ENCODE measurements at regions not wholly inside any gene's neighbourhood (a gene's known extent, or its start where the extent isn't known, plus 50 kb on each side); places are given as distances from the start of the nearest gene placed in this dataset.
A peak's percentile ranks its signal among the peaks of the same experiment; 100 is the strongest.

DNA sequence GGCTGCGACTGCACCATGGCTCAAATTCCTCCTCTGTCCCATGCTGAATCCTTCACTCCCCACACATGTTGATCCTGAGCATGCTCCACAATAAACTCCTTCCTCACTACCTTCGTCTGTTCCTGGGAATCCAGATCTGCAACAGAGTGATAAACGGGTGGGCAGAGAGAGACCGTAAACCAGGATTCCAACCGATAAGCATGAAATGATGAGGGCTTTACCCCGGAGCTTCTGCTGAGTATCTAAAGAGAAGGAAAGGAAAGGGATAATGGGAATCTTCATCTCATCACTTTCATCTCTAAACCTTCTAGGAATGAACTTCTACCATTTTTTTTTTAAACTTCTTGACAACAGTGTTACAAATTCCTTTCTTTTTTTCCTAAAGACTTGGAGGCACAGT, 329.3 kb upstream of the TNP1 start:
- no peak for DNase-seq (ENCODE audit: extremely low read depth, low read depth)

GRCh38 chr2:217186668-217187159, 326.9 kb upstream of the TNP1 start:
- DNase-seq (ENCODE audit: extremely low read depth, low read depth) = no peak

GRCh38 chr2:217186152-217186551, 326.3 kb upstream of the TNP1 start:
- DNase-seq (ENCODE audit: extremely low read depth, low read depth) = no peak

DNA sequence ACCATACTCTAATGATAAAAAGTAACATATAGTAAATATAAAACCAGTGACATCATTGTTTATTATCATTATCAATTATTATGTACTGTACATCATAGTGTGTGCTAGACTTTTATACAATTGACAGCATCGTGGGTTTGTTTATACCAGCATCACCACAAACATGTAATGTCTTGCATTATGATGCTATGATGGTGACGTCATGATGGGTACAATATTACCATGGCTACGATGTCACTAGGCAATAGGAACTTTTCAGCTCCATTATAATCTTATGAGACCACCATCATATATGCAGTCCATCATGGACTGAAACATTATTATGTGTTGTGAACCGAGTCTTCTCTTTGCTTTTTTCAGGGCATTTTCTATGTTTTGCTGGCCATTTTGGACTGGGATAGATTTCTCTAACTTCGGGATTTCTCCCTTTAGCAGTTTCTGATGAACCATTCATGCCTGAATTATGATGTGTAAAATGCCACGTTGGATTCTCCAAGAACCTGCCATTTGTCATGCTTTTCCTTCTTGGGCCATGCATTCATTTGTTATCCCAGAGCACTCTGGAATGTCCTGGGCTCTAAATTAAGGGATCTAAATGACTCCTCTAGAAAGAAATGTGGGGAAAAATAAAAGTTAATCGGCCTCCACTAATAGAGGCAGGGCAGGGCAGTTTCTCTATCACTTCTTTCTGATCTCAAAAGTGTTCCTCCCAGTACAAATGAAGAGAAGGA, 325.6 kb upstream of the TNP1 start:
- DNase-seq (ENCODE audit: extremely low read depth, low read depth) = no peak

GRCh38 chr2:217184242-217184641, 324.4 kb upstream of the TNP1 start:
- DNase-seq (ENCODE audit: extremely low read depth, low read depth) = no peak

DNA sequence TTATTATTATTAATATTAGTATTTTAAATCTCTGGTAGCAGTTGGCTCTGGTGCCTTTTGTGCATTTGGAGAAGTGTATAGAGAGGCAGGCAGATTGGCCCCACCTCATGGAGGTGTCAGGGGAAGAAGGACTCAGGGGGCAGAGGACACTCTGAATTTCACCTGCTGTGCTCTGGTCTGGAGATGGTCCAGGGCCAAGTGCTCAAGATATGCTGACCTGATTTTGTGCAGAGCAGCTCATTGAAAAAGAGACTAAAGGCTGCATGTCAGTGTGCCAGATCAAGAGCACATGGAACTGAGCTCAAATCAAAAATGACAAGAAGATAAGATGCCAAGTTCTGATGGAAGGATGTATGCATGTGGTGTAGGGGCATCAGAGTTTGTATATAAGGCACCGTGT, 323.6 kb upstream of the TNP1 start:
- DNase-seq (ENCODE audit: extremely low read depth, low read depth) = no peak

GRCh38 chr2:217182926-217183325, 323.1 kb upstream of the TNP1 start:
- no peak for DNase-seq (ENCODE audit: extremely low read depth, low read depth)

DNA sequence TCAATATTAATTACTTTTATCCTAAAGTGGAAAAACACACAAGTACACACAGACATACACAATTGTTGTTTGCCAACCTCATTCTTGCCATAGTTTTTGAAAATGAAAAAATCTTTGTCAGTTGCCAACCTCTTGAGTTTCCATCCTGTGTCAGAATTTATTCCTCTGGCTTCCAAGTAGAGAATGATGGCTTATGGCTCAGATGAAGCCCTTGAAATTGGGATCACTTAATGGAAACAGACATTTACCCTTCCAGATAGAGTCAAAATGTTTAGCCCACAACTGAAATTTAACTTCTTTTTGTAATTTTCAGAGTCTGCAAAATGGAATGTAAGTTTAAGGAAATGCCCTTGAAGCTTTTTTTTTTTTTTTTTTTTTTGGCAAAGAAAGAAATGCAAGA, 321.6 kb upstream of the TNP1 start:
- DNase-seq (ENCODE audit: extremely low read depth, low read depth) = no peak

- no peak for DNase-seq (ENCODE audit: extremely low read depth, low read depth)
Measured at GRCh38 chr2:217179854-217180253, 320.0 kb upstream of the TNP1 start.

GRCh38 chr2:217178341-217178740, 318.5 kb upstream of the TNP1 start:
- no peak for DNase-seq (ENCODE audit: extremely low read depth, low read depth)

- no peak for DNase-seq (ENCODE audit: extremely low read depth, low read depth)
Measured at GRCh38 chr2:217177720-217178119, 317.9 kb upstream of the TNP1 start.

- DNase-seq (ENCODE audit: extremely low read depth, low read depth) = no peak
Measured at GRCh38 chr2:217171874-217172273, 312.0 kb upstream of the TNP1 start.

- DNase-seq (ENCODE audit: extremely low read depth, low read depth) = no peak
Measured at GRCh38 chr2:217168496-217168895, 308.6 kb upstream of the TNP1 start.

DNA sequence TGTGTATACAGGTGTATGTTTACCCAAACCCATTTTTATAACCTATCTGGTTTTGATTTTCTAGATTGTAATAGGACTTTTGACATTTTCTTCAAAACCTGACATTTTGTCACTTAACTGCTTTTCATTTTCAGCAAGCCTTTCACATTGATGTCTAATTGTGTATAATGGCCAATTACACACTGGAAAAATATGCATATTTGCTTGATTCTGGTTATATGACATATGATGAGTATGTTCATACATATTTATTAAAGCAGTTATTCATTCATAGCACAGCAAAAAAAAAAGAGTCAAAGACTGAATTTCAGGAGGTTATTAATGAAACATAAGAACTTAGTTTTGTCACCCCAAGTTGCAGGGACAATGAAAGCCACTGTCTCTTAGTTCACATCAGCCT, 307.7 kb upstream of the TNP1 start:
- DNase-seq (ENCODE audit: extremely low read depth, low read depth) = no peak

GRCh38 chr2:217166241-217166850, 306.5 kb upstream of the TNP1 start:
- DNase-seq (ENCODE audit: extremely low read depth, low read depth) = peak; percentile 44

- no peak for DNase-seq (ENCODE audit: extremely low read depth, low read depth)
Measured at GRCh38 chr2:217165547-217165946, 305.7 kb upstream of the TNP1 start.

DNA sequence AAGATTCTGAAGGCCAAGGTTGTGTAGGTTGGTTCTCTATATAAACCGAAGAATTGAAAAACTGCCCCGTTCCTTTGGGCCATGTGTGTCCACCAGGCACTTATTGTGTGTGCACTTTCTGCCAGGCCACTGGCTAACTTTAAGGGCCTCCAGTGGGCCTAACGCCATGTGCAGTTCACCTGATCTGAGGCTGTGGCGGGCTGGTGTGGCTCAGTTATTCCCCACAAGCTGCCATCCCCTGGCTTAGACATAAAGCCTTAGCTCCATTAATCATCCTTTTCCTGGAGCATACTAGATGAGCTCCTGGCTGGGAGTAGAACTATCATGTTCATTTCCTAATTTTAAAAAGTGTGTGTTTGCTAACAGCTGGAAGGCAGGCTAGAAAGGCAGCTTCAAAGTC, 304.1 kb upstream of the TNP1 start:
- no peak for DNase-seq (ENCODE audit: extremely low read depth, low read depth)

- DNase-seq (ENCODE audit: extremely low read depth, low read depth) = peak; percentile 32
Measured at GRCh38 chr2:217162533-217162932, 302.7 kb upstream of the TNP1 start.

DNA sequence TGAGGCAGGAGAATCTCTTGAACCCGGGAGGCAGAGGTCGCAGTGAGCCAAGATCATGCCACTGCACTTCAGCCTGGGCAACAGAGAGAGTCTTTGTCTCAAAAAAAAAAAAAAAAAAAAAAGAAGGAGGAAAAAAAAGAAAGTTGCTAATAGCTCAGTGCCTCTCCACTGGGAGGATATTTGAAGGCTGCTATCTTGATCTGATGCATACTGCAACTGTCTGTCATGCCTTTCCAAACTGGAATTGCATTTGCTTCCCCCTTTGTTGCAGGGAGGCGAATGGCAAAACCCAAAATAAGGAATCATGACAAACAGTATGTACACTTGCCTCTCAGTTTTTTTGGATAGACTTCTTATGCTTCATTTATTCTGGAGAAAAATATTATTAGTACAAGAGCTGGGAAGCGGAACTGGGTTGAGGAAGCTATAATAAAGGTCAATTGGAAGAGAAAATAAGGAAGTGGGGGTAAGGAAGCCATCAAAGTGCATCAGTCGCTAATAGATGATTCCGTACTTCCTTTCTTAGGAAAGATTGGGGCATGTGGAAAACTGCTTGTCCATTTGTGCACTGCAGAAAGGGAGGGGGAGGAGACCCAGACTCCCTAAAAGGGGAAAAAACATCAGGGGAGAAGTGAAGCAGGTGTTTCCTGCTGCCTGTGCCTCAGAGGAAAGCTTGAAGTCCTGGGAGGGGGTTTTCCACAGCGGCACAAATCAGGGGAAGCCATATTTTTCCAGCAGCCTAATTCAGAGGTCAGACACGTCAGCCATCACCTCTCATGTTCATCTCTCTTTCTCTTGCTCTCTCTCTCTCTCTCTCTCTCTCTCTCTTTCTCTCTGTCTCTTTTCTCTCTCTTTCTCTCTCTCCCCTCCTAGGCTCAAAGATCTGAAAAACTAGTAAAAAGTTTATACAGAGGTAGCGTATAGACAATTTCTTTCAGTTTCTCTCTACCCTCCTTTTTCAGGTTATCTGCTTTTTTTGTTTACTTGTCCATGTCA, 301.4 kb upstream of the TNP1 start:
- DNase-seq (ENCODE audit: extremely low read depth, low read depth) = no peak

- DNase-seq (ENCODE audit: extremely low read depth, low read depth) = no peak
Measured at GRCh38 chr2:217160103-217160743, 300.4 kb upstream of the TNP1 start.

GRCh38 chr2:217158928-217159327, 299.1 kb upstream of the TNP1 start:
- DNase-seq (ENCODE audit: extremely low read depth, low read depth) = no peak
